ENCODE measurements at regions not wholly inside any gene's neighbourhood (a gene's known extent, or its start where the extent isn't known, plus 50 kb on each side); places are given as distances from the start of the nearest gene placed in this dataset.

GRCh38 chr2:116142644-116143227 is 1671.8 kb upstream of the DDX18 start:
- no peak for TF ChIP-seq CTCF (IDR thresholded peaks at IDR 0.05; ENCODE audit: low read depth, low read length, missing input control)
- TF ChIP-seq FOXA2 (IDR thresholded peaks at IDR 0.05), result no peak
- TF ChIP-seq YY1 (IDR thresholded peaks at IDR 0.05), result no peak
- TF ChIP-seq EGR1 (IDR thresholded peaks at IDR 0.05; ENCODE audit: low read depth in 2 of 2), result no peak
- TF ChIP-seq TAF1 (conservative IDR thresholded peaks at IDR 0.05), result no peak
- TF ChIP-seq JUND (IDR thresholded peaks at IDR 0.05), result no peak
- TF ChIP-seq MAX (IDR thresholded peaks at IDR 0.05), result no peak
- TF ChIP-seq REST (IDR thresholded peaks at IDR 0.05), result no peak
- no peak for TF ChIP-seq RAD21 (IDR thresholded peaks at IDR 0.05)
